ENCODE measurements at regions not wholly inside any gene's neighbourhood (a gene's known extent, or its start where the extent isn't known, plus 50 kb on each side); places are given as distances from the start of the nearest gene placed in this dataset.

DNA sequence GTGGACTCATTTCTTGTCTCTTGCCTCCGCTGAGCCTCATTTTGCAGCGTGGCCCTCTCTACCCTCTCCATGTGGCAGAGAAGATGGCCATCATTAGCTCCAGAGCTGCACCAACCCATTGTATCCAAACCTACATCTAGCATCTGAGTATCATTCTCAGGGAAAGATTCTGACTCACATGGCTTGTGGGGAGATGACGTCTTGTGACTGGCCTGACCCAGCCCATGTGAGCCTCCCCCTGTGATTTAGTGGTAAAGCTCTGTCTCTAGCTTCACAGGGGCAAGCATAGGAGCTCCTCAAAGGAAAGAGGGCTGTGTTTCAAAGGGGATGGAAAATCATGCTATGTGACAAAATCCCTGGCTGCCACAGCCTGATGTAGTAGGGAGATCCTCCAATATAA lies 87.4 kb upstream of the RBMS1 start:
- TF ChIP-seq CTCF (IDR thresholded peaks at IDR 0.05; ENCODE audit: insufficient read depth, low read depth, low read length) (no peak), EZH2 (IDR thresholded peaks at IDR 0.05; ENCODE audit: insufficient read depth, low read length) (no peak)

All from astrocyte (in vitro differentiated cells and primary cell).